ENCODE measurements at regions not wholly inside any gene's neighbourhood (a gene's known extent, or its start where the extent isn't known, plus 50 kb on each side); places are given as distances from the start of the nearest gene placed in this dataset.

DNA sequence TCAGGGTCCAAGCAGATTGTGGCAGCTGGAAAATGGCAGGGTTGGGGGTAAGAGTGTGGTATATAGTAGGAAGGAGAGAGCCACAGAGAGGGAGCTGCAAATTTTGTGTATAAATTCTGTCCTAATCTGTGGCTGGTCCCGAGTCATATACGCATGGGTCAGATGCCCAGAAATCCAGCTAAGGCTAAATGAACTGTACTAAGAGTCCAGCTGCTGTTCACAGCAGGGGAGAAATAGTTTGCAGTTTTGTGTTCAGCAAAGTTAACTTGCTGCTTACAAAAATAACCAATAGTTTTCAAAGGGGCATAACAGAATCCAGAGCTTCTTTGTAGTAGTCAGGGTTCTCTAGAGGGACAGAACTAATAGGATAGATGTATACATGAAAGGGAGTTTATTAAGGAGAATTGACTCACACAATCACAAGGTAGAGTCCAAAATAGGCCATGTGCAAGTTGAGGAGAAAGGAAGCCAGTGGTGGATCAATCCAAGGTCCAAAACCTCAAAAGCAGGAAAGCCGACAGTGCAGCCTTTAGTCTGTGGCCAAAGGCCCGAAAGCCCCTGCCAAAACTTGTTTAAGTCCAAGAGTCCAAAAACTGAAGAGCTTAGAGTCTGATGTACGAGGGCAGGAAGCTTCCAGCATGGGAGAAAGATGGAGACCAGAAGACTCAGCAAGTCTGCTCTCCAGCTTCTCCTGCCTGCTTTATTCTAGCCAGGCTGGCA, 146.1 kb upstream of the KBTBD8 start:
- intact Hi-C loops (cut with micrococcal nuclease; ENCODE audit: unreplicated experiment), result no loop called here
- no TSS peak for BruUV-seq (replicated peaks)
- Histone ChIP-seq H2AFZ (no peak overlapping the region), H3F3A (ENCODE audit: insufficient read depth, low read depth) (no peaks in the 10 kb centered on the region), H3K4me3 (no peak overlapping the region), H3K79me2 (ENCODE audit: low read depth) (no peaks in the 10 kb centered on the region), H3K36me3 (ENCODE audit: low read depth) (no peaks in the 10 kb centered on the region), H3K27ac (no peak overlapping the region), H3K4me2 (no peak overlapping the region), H3K4me1 (replicated peaks; ENCODE audit: insufficient read depth) (no peaks in the 10 kb centered on the region), H3K27me3 (ENCODE audit: insufficient read depth, low read depth) (peaks cover 41% of the 10 kb centered on the region; the same call in 1 of the 2 replicates), H3K9me3 (ENCODE audit: insufficient read depth, low read depth) (no peaks in the 10 kb centered on the region), H4K20me1 (ENCODE audit: insufficient read depth) (no peaks in the 10 kb centered on the region), H3K9me2 (ENCODE audit: insufficient read depth) (no peaks in the 10 kb centered on the region)
- ChIA-PET POLR2A (ENCODE audit: unreplicated experiment) (no interaction called here), CTCF (no interaction called here)
- no peak for DNase-seq
- no peak for TF ChIP-seq EZH2 (IDR thresholded peaks at IDR 0.05; ENCODE audit: low read depth)
- TF ChIP-seq, protein P1, sequence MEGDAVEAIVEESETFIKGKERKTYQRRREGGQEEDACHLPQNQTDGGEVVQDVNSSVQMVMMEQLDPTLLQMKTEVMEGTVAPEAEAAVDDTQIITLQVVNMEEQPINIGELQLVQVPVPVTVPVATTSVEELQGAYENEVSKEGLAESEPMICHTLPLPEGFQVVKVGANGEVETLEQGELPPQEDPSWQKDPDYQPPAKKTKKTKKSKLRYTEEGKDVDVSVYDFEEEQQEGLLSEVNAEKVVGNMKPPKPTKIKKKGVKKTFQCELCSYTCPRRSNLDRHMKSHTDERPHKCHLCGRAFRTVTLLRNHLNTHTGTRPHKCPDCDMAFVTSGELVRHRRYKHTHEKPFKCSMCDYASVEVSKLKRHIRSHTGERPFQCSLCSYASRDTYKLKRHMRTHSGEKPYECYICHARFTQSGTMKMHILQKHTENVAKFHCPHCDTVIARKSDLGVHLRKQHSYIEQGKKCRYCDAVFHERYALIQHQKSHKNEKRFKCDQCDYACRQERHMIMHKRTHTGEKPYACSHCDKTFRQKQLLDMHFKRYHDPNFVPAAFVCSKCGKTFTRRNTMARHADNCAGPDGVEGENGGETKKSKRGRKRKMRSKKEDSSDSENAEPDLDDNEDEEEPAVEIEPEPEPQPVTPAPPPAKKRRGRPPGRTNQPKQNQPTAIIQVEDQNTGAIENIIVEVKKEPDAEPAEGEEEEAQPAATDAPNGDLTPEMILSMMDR (conservative IDR thresholded peaks at IDR 0.05), result no peak

DNA sequence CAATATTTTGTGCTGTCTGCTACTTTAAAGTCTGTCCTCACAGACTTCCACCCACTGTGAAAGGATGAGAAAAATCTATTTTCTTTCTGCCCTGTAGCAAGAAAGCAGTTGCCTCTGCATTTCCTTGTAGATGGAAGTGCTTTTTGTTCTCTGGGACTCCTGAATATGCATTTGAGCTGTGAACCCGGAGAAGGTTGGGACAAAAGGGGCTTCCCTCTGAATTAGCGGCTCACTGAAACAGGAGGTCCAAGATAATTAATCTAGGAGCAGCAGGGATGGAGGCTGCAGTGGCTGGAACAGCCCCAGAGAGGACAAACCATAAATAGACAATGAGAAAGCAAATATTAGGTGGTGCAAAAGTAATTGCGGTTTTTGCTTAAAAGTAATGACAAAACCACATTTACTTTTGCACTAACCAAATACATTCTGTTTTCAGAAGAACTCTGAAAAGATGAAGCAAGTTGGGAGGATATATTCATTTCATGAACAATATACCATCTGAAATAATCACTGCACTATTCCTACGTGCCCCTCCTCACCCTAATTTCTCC, 143.4 kb upstream of the KBTBD8 start:
- DNase-seq, result no peak
- intact Hi-C loops (cut with micrococcal nuclease; ENCODE audit: unreplicated experiment), result no loop called here
- Histone ChIP-seq H3K27me3 (ENCODE audit: insufficient read depth, low read depth) (peaks cover 41% of the 10 kb centered on the region; the same call in 1 of the 2 replicates), H3K4me3 (no peak overlapping the region), H3K9me3 (ENCODE audit: insufficient read depth, low read depth) (no peaks in the 10 kb centered on the region), H4K20me1 (ENCODE audit: insufficient read depth) (no peaks in the 10 kb centered on the region), H3K36me3 (ENCODE audit: low read depth) (no peaks in the 10 kb centered on the region), H3F3A (ENCODE audit: insufficient read depth, low read depth) (no peaks in the 10 kb centered on the region), H3K4me1 (replicated peaks; ENCODE audit: insufficient read depth) (no peaks in the 10 kb centered on the region), H3K27ac (no peak overlapping the region), H3K9me2 (ENCODE audit: insufficient read depth) (no peaks in the 10 kb centered on the region), H3K79me2 (ENCODE audit: low read depth) (no peaks in the 10 kb centered on the region), H2AFZ (no peak overlapping the region), H3K4me2 (no peak overlapping the region)
- ChIA-PET POLR2A (ENCODE audit: unreplicated experiment) (no interaction called here), CTCF (no interaction called here)
- TF ChIP-seq EZH2 (IDR thresholded peaks at IDR 0.05; ENCODE audit: low read depth), result no peak
- TF ChIP-seq, protein P1 (conservative IDR thresholded peaks at IDR 0.05), result no peak
- BruUV-seq (replicated peaks), result no TSS peak

DNA sequence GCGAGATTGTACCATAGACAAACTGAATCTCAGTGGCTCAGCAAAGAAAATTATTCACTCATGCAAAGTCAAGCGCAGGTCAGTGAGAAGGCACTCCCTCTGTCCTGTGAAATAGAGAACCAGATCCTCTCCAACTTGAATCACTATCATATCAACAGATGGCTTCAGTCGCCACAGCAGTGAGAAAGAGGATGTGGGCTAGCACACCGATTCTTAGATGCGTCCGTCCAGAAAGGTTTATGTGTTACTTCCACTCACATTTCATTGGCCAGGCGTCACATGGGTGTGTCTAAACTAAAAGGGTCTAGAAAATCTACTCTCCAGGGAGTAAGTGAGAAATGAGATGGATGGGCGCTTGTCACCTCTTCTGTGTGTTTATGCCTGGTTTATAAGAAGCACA, 141.6 kb upstream of the KBTBD8 start:
- Histone ChIP-seq H3K27ac (no peak overlapping the region), H3K4me2 (no peak overlapping the region), H3F3A (ENCODE audit: insufficient read depth, low read depth) (no peaks in the 10 kb centered on the region), H3K79me2 (ENCODE audit: low read depth) (no peaks in the 10 kb centered on the region), H4K20me1 (ENCODE audit: insufficient read depth) (no peaks in the 10 kb centered on the region), H2AFZ (no peak overlapping the region), H3K4me1 (replicated peaks; ENCODE audit: insufficient read depth) (no peaks in the 10 kb centered on the region), H3K4me3 (no peak overlapping the region), H3K9me3 (ENCODE audit: insufficient read depth, low read depth) (no peaks in the 10 kb centered on the region), H3K9me2 (ENCODE audit: insufficient read depth) (no peaks in the 10 kb centered on the region), H3K36me3 (ENCODE audit: low read depth) (no peaks in the 10 kb centered on the region), H3K27me3 (ENCODE audit: insufficient read depth, low read depth) (peaks cover 32% of the 10 kb centered on the region; the same call in 1 of the 2 replicates)
- ChIA-PET POLR2A (ENCODE audit: unreplicated experiment) (no interaction called here), CTCF (no interaction called here)
- intact Hi-C loops (cut with micrococcal nuclease; ENCODE audit: unreplicated experiment), result no loop called here
- BruUV-seq (replicated peaks), result no TSS peak
- TF ChIP-seq, protein P1 (conservative IDR thresholded peaks at IDR 0.05), result no peak
- no peak for TF ChIP-seq EZH2 (IDR thresholded peaks at IDR 0.05; ENCODE audit: low read depth)
- DNase-seq, result no peak
